Right lobe of liver (tissue), 6 donors: ENCODE measurements at regions not wholly inside any gene's neighbourhood (a gene's known extent, or its start where the extent isn't known, plus 50 kb on each side); places are given as distances from the start of the nearest gene placed in this dataset.

Experiments used
- ATAC-seq, 4 donors: fragments of 200-7000 bp; cut with Tn5 transposase; one replicate each; pipeline ENCODE4 v1.9.1; 2020; ENCODE audit warnings: mild to moderate bottlenecking in 4 of 4, moderate library complexity in 4 of 4
- DNase-seq, 3 donors: peaks; one replicate each; pipeline ENCODE4 v3.0.0-alpha.2; 2020
- H3K27ac ChIP-seq, 3 donors: fragments of 200-600 bp; one replicate each; pipeline ENCODE4 v1.8.0; 2022
- H3K27me3 ChIP-seq, 2 donors: fragments of 200-600 bp; one replicate each; pipeline ENCODE4 v1.8.0; 2022
- H3K36me3 ChIP-seq, 4 donors: fragments of 200-600 bp; sonication (generic) in 1 of 4; one replicate each; pipeline versions ENCODE4 v1.5.1 to v1.8.0; 2017 to 2022; ENCODE audit warnings: control low read depth in 1 of 4
- H3K4me1 ChIP-seq, 4 donors: fragments of 200-600 bp; sonication (generic) in 1 of 4; one replicate each; pipeline versions ENCODE4 v1.5.1 to v1.8.0; 2017 to 2022; ENCODE audit warnings: control low read depth in 1 of 4
- H3K4me3 ChIP-seq, 3 donors: fragments of 200-600 bp; one replicate each; pipeline ENCODE4 v1.8.0; 2022
- H3K9me3 ChIP-seq, 4 donors: fragments of 200-600 bp; sonication (generic) in 1 of 4; one replicate each; pipeline versions ENCODE4 v1.5.1 to v1.8.0; 2017 to 2022; ENCODE audit warnings: control low read depth in 1 of 4
- CTCF ChIP-seq, 4 donors: fragments of 200-600 bp in 3 of 4; fragments of 450-650 bp in 1 of 4; IDR thresholded peaks; one replicate each; pipeline versions ENCODE4 v1.5.1 to v1.8.0; 2016 to 2022; ENCODE audit warnings: antibody characterized with exemption in 4 of 4, mild to moderate bottlenecking in 2 of 4
- POLR2A ChIP-seq: fragments of 450-650 bp; IDR thresholded peaks from one replicate; pipeline ENCODE4 v1.6.1; 2017; ENCODE audit warnings: antibody characterized with exemption, mild to moderate bottlenecking
- WGBS: methylation state at CpG from one replicate; pipeline ENCODE4 v1.1.6; 2018; ENCODE audit warnings: low coverage, low lambda C conversion rate; ENCODE audit not compliant: insufficient coverage; ENCODE audit errors: missing lambda C conversion rate; 5-methylcytosine and 5-hydroxymethylcytosine counted together
- intact Hi-C, 2 donors: fragments of 100-400 bp; cut with DNase I; formaldehyde crosslinking; loops; one replicate each; pipeline versions ENCODE4 v1.11.2 to v1.14.1; 2022
- donor health status: DM: no; HTN: yes; CAD: no.
- donor health status: DM: no; HTN: no; CAD: no.
- donor health status: DM: no; HTN: no; CAD: no.
- donor health status: DM: no; HTN: yes; CAD: no.
- donor health status: DM: no; HTN: yes; CAD: no.

- Histone ChIP-seq H3K27me3 (no peaks in the 10 kb centered on the region), H3K36me3 (no peaks in the 10 kb centered on the region), H3K4me3 (no peak overlapping the region), H3K9me3 (no peaks in the 10 kb centered on the region), H3K27ac (no peak overlapping the region), H3K4me1 (no peaks in the 10 kb centered on the region)
- DNase-seq (no peak), ATAC-seq (no peak)
- 58% methylated on average over 15 of the region's 31 CpGs for WGBS
- TF ChIP-seq POLR2A (no peak), CTCF (IDR thresholded peaks at IDR 0.05) (no peak)
- intact Hi-C loops, result no loop called here
Observed at GRCh38 chr18:78480262-78481054, 499.2 kb upstream of the SALL3 start.

GRCh38 chr18:78482378-78482777, 497.2 kb upstream of the SALL3 start:
- no peaks in the 10 kb centered on the region for H3K27me3 ChIP-seq
- WGBS, result 41% methylated on average over 5 of the region's 7 CpGs
- H3K4me1 ChIP-seq, result no peaks in the 10 kb centered on the region
- intact Hi-C loops, result no loop called here
- ATAC-seq (no peak), DNase-seq (no peak)
- TF ChIP-seq POLR2A (no peak), CTCF (IDR thresholded peaks at IDR 0.05) (no peak)
- no peaks in the 10 kb centered on the region for H3K36me3 ChIP-seq
- H3K4me3 ChIP-seq, result no peak overlapping the region
- no peaks in the 10 kb centered on the region for H3K9me3 ChIP-seq
- H3K27ac ChIP-seq, result no peak overlapping the region

GRCh38 chr18:78487649-78488048, 492.0 kb upstream of the SALL3 start:
- H3K36me3 ChIP-seq, result no peaks in the 10 kb centered on the region

GRCh38 chr18:78492064-78492812, 487.4 kb upstream of the SALL3 start:
- 83% methylated on average over 5 of the region's 19 CpGs for WGBS
- ATAC-seq (no peak), DNase-seq (no peak)
- TF ChIP-seq CTCF (IDR thresholded peaks at IDR 0.05), result no peak
- TF ChIP-seq POLR2A, result no peak
- no peaks in the 10 kb centered on the region for H3K27me3 ChIP-seq
- no peak overlapping the region for H3K4me3 ChIP-seq
- H3K9me3 ChIP-seq, result no peaks in the 10 kb centered on the region
- intact Hi-C loops, result no loop called here
- no peaks in the 10 kb centered on the region for H3K4me1 ChIP-seq
- no peaks in the 10 kb centered on the region for H3K36me3 ChIP-seq
- H3K27ac ChIP-seq, result no peak overlapping the region

More at GRCh38 chr18:78487649-78488048, 492.0 kb upstream of the SALL3 start:
- no peak overlapping the region for H3K4me3 ChIP-seq
- no peaks in the 10 kb centered on the region for H3K9me3 ChIP-seq
- intact Hi-C loops, result no loop called here
- no peak for DNase-seq
- H3K27me3 ChIP-seq, result no peaks in the 10 kb centered on the region
- 62% methylated on average over 6 of the region's 6 CpGs for WGBS
- H3K27ac ChIP-seq, result no peak overlapping the region
- no peaks in the 10 kb centered on the region for H3K4me1 ChIP-seq
- no peak for TF ChIP-seq CTCF (IDR thresholded peaks at IDR 0.05)
- TF ChIP-seq POLR2A, result no peak
- no peak for ATAC-seq
